Activated T-cell treated with anti-CD3 and anti-CD28 coated beads, Interleukin-2, amount 50 U/mL, for 72 hours (primary cell): ENCODE measurements at regions not wholly inside any gene's neighbourhood (a gene's known extent, or its start where the extent isn't known, plus 50 kb on each side); places are given as distances from the start of the nearest gene placed in this dataset.

Experiments
- ATAC-seq, 2 donors: fragments of 150-1000 bp; cut with Tn5 transposase; replicated peaks in 1 of 2; 2 replicates each; pipeline ENCODE4 v1.10.0; 2021; ENCODE audit warnings: moderate library complexity in 2 of 2, mild to moderate bottlenecking in 1 of 2
- DNase-seq, 2 donors: peaks; one replicate each; pipeline ENCODE4 v3.0.0; 2021 to 2022; ENCODE audit warnings: mixed read lengths in 1 of 2
- H3K27ac Mint-ChIP-seq: one replicate; pipeline ENCODE4 v1.8.0; 2022; ENCODE audit warnings: mild to moderate bottlenecking, moderate library complexity, mixed read lengths
- H3K27me3 Mint-ChIP-seq: one replicate; pipeline ENCODE4 v1.8.0; 2022; ENCODE audit warnings: low read depth, mixed read lengths
- H3K36me3 Mint-ChIP-seq, 2 donors: one replicate each; pipeline ENCODE4 v1.8.0; 2022; ENCODE audit warnings: mixed read lengths in 2 of 2, mild to moderate bottlenecking in 1 of 2; ENCODE audit not compliant: insufficient read depth in 2 of 2
- H3K4me1 Mint-ChIP-seq: one replicate; pipeline ENCODE4 v1.8.0; 2022; ENCODE audit warnings: low read depth, mixed read lengths
- H3K4me3 Mint-ChIP-seq, 2 donors: one replicate each; pipeline ENCODE4 v1.8.0; 2022; ENCODE audit warnings: mild to moderate bottlenecking in 2 of 2, mixed read lengths in 2 of 2, moderate library complexity in 2 of 2
- H3K9me3 Mint-ChIP-seq, 2 donors: one replicate each; pipeline ENCODE4 v1.8.0; 2022; ENCODE audit warnings: mixed read lengths in 2 of 2

GRCh38 chr3:180332608-180333007, 269.4 kb upstream of the TTC14 start:
- Mint-ChIP-seq H3K27ac (no peak overlapping the region), H3K4me1 (no peaks in the 10 kb centered on the region), H3K4me3 (no peak overlapping the region), H3K27me3 (no peaks in the 10 kb centered on the region), H3K9me3 (peaks cover 2 to 5% of the 10 kb centered on the region in 2 donors), H3K36me3 (no peaks in the 10 kb centered on the region)
- no peak for ATAC-seq
- DNase-seq, result no peak

GRCh38 chr3:180335050-180335449, 266.9 kb upstream of the TTC14 start:
- no peaks in the 10 kb centered on the region for H3K4me1 Mint-ChIP-seq
- peaks cover 5% of the 10 kb centered on the region in 2 donors for H3K9me3 Mint-ChIP-seq
- DNase-seq (no peak), ATAC-seq (no peak)
- H3K36me3 Mint-ChIP-seq, result no peaks in the 10 kb centered on the region
- H3K27me3 Mint-ChIP-seq, result no peaks in the 10 kb centered on the region
- H3K4me3 Mint-ChIP-seq, result no peak overlapping the region
- no peak overlapping the region for H3K27ac Mint-ChIP-seq

- H3K4me3 Mint-ChIP-seq, result no peak overlapping the region
- no peaks in the 10 kb centered on the region for H3K27me3 Mint-ChIP-seq
- H3K9me3 Mint-ChIP-seq, result peaks cover 2 to 3% of the 10 kb centered on the region in 2 donors
- H3K4me1 Mint-ChIP-seq, result no peaks in the 10 kb centered on the region
- no peaks in the 10 kb centered on the region for H3K36me3 Mint-ChIP-seq
- DNase-seq (no peak), ATAC-seq (no peak)
- no peak overlapping the region for H3K27ac Mint-ChIP-seq
Measured at GRCh38 chr3:180340395-180340794, 261.6 kb upstream of the TTC14 start.

GRCh38 chr3:180341516-180341915, 260.4 kb upstream of the TTC14 start:
- ATAC-seq (no peak), DNase-seq (no peak)
- peaks cover under 1 to 3% of the 10 kb centered on the region in 2 donors for H3K9me3 Mint-ChIP-seq
- H3K4me1 Mint-ChIP-seq, result no peaks in the 10 kb centered on the region
- H3K4me3 Mint-ChIP-seq, result no peak overlapping the region
- H3K27ac Mint-ChIP-seq, result no peak overlapping the region
- no peaks in the 10 kb centered on the region for H3K36me3 Mint-ChIP-seq
- H3K27me3 Mint-ChIP-seq, result no peaks in the 10 kb centered on the region

GRCh38 chr3:180351601-180352000, 250.4 kb upstream of the TTC14 start:
- Mint-ChIP-seq H3K4me1 (no peaks in the 10 kb centered on the region), H3K27me3 (no peaks in the 10 kb centered on the region), H3K27ac (no peak overlapping the region), H3K9me3 (peaks cover 0 to 2% of the 10 kb centered on the region in 2 donors), H3K4me3 (no peak overlapping the region), H3K36me3 (no peaks in the 10 kb centered on the region)
- DNase-seq (no peak), ATAC-seq (no peak)

GRCh38 chr3:180352261-180352660, 249.7 kb upstream of the TTC14 start:
- DNase-seq (no peak), ATAC-seq (no peak)
- no peaks in the 10 kb centered on the region for H3K4me1 Mint-ChIP-seq
- H3K27ac Mint-ChIP-seq, result no peak overlapping the region
- no peak overlapping the region for H3K4me3 Mint-ChIP-seq
- H3K27me3 Mint-ChIP-seq, result no peaks in the 10 kb centered on the region
- no peaks in the 10 kb centered on the region for H3K36me3 Mint-ChIP-seq
- H3K9me3 Mint-ChIP-seq, result peaks cover 0 to 2% of the 10 kb centered on the region in 2 donors

- peaks cover 0 to 2% of the 10 kb centered on the region in 2 donors for H3K9me3 Mint-ChIP-seq
- H3K4me1 Mint-ChIP-seq, result no peaks in the 10 kb centered on the region
- H3K27me3 Mint-ChIP-seq, result no peaks in the 10 kb centered on the region
- no peak for DNase-seq
- no peaks in the 10 kb centered on the region for H3K36me3 Mint-ChIP-seq
- H3K27ac Mint-ChIP-seq, result no peak overlapping the region
- no peak overlapping the region for H3K4me3 Mint-ChIP-seq
- ATAC-seq, result no peak
Measured at GRCh38 chr3:180354214-180354613, 247.7 kb upstream of the TTC14 start.

- DNase-seq, result no peak
- no peak overlapping the region for H3K4me3 Mint-ChIP-seq
- H3K27me3 Mint-ChIP-seq, result no peaks in the 10 kb centered on the region
- no peaks in the 10 kb centered on the region for H3K36me3 Mint-ChIP-seq
- H3K9me3 Mint-ChIP-seq, result peaks cover 0 to 4% of the 10 kb centered on the region in 2 donors
- ATAC-seq, result no peak
- no peak overlapping the region for H3K27ac Mint-ChIP-seq
- no peaks in the 10 kb centered on the region for H3K4me1 Mint-ChIP-seq
Measured at GRCh38 chr3:180358179-180358578, 243.8 kb upstream of the TTC14 start.

- no peaks in the 10 kb centered on the region for H3K4me1 Mint-ChIP-seq
- ATAC-seq (no peak), DNase-seq (no peak)
- H3K9me3 Mint-ChIP-seq, result peaks cover 0 to 4% of the 10 kb centered on the region in 2 donors
- no peaks in the 10 kb centered on the region for H3K36me3 Mint-ChIP-seq
- H3K27me3 Mint-ChIP-seq, result no peaks in the 10 kb centered on the region
- no peak overlapping the region for H3K27ac Mint-ChIP-seq
- no peak overlapping the region for H3K4me3 Mint-ChIP-seq
Measured at GRCh38 chr3:180359061-180359952, 242.7 kb upstream of the TTC14 start.

GRCh38 chr3:180359953-180360279, 242.0 kb upstream of the TTC14 start:
- H3K4me1 Mint-ChIP-seq, result no peaks in the 10 kb centered on the region
- H3K9me3 Mint-ChIP-seq, result peaks cover 0 to 4% of the 10 kb centered on the region in 2 donors
- no peak for ATAC-seq
- no peak for DNase-seq
- no peak overlapping the region for H3K27ac Mint-ChIP-seq
- no peak overlapping the region for H3K4me3 Mint-ChIP-seq
- H3K27me3 Mint-ChIP-seq, result no peaks in the 10 kb centered on the region
- no peaks in the 10 kb centered on the region for H3K36me3 Mint-ChIP-seq

GRCh38 chr3:180362081-180362480, 239.9 kb upstream of the TTC14 start:
- no peaks in the 10 kb centered on the region for H3K4me1 Mint-ChIP-seq
- H3K9me3 Mint-ChIP-seq, result peaks cover 2 to 3% of the 10 kb centered on the region in 2 donors
- no peak overlapping the region for H3K4me3 Mint-ChIP-seq
- peaks cover 0 to 1% of the 10 kb centered on the region in 2 donors for H3K36me3 Mint-ChIP-seq
- no peaks in the 10 kb centered on the region for H3K27me3 Mint-ChIP-seq
- no peak overlapping the region for H3K27ac Mint-ChIP-seq
- no peak for DNase-seq
- ATAC-seq, result no peak

GRCh38 chr3:180375831-180376230, 226.1 kb upstream of the TTC14 start:
- Mint-ChIP-seq H3K9me3 (peaks cover 0 to 1% of the 10 kb centered on the region in 2 donors), H3K36me3 (no peaks in the 10 kb centered on the region), H3K4me1 (no peaks in the 10 kb centered on the region), H3K4me3 (no peak overlapping the region), H3K27me3 (no peaks in the 10 kb centered on the region), H3K27ac (no peak overlapping the region)
- DNase-seq (no peak), ATAC-seq (no peak)

GRCh38 chr3:180378496-180378895, 223.5 kb upstream of the TTC14 start:
- no peaks in the 10 kb centered on the region for H3K9me3 Mint-ChIP-seq
- no peak for DNase-seq
- no peak overlapping the region for H3K4me3 Mint-ChIP-seq
- H3K27me3 Mint-ChIP-seq, result no peaks in the 10 kb centered on the region
- H3K4me1 Mint-ChIP-seq, result no peaks in the 10 kb centered on the region
- no peak overlapping the region for H3K27ac Mint-ChIP-seq
- no peaks in the 10 kb centered on the region for H3K36me3 Mint-ChIP-seq
- no peak for ATAC-seq

GRCh38 chr3:180382638-180383180, 219.3 kb upstream of the TTC14 start:
- H3K36me3 Mint-ChIP-seq, result no peaks in the 10 kb centered on the region
- no peaks in the 10 kb centered on the region for H3K27me3 Mint-ChIP-seq
- no peak overlapping the region for H3K4me3 Mint-ChIP-seq
- no peak for DNase-seq
- no peak for ATAC-seq
- H3K27ac Mint-ChIP-seq, result no peak overlapping the region
- no peaks in the 10 kb centered on the region for H3K9me3 Mint-ChIP-seq
- H3K4me1 Mint-ChIP-seq, result no peaks in the 10 kb centered on the region
